GM23248 (cell line): ENCODE measurements at regions not wholly inside any gene's neighbourhood (a gene's known extent, or its start where the extent isn't known, plus 50 kb on each side); places are given as distances from the start of the nearest gene placed in this dataset.
A peak's percentile ranks its signal among the peaks of the same experiment; 100 is the strongest.

ENCODE experiments used
- DNase-seq: peaks from one replicate; pipeline ENCODE4 v3.0.0-alpha.2; 2015
- H2AFZ ChIP-seq: fragments of 200-600 bp; sonication (generic); 2 replicates; pipeline ENCODE4 v1.6.1; 2016; ENCODE audit warnings: antibody characterized with exemption
- H3F3A ChIP-seq: fragments of 200-600 bp; sonication (generic); 2 replicates; pipeline ENCODE4 v1.6.1; 2016; ENCODE audit warnings: mild to moderate bottlenecking, antibody characterized with exemption, mixed run types; ENCODE audit not compliant: insufficient read depth
- H3K27ac ChIP-seq: fragments of 200-600 bp; sonication (generic); 2 replicates; pipeline ENCODE4 v1.5.1; 2016; ENCODE audit warnings: mild to moderate bottlenecking
- H3K27me3 ChIP-seq: fragments of 200-600 bp; sonication (generic); replicated peaks from 2 replicates; pipeline ENCODE4 v1.6.1; 2016; ENCODE audit warnings: mild to moderate bottlenecking; ENCODE audit not compliant: insufficient read depth
- H3K36me3 ChIP-seq: fragments of 200-600 bp; sonication (generic); 2 replicates; pipeline ENCODE4 v1.6.1; 2016; ENCODE audit warnings: low read depth, mild to moderate bottlenecking
- H3K4me1 ChIP-seq: fragments of 200-600 bp; sonication (generic); 2 replicates; pipeline ENCODE4 v1.6.1; 2016; ENCODE audit warnings: mild to moderate bottlenecking; ENCODE audit not compliant: insufficient read depth
- H3K4me2 ChIP-seq: fragments of 200-600 bp; sonication (generic); one replicate; pipeline ENCODE4 v1.6.1; 2016; ENCODE audit warnings: mild to moderate bottlenecking; ENCODE audit not compliant: unreplicated experiment
- H3K4me3 ChIP-seq: fragments of 200-600 bp; sonication (generic); 2 replicates; pipeline ENCODE4 v1.5.1; 2016; ENCODE audit warnings: mild to moderate bottlenecking
- H3K79me2 ChIP-seq: fragments of 200-600 bp; sonication (generic); 2 replicates; pipeline ENCODE4 v1.6.1; 2016; ENCODE audit warnings: mild to moderate bottlenecking; ENCODE audit not compliant: insufficient read depth
- H3K9ac ChIP-seq: fragments of 200-600 bp; sonication (generic); 2 replicates; pipeline ENCODE4 v1.6.1; 2016; ENCODE audit warnings: mild to moderate bottlenecking
- H3K9me2 ChIP-seq: fragments of 200-600 bp; sonication (generic); 2 replicates; pipeline ENCODE4 v1.6.1; 2016; ENCODE audit warnings: mixed run types, mild to moderate bottlenecking, moderate library complexity; ENCODE audit not compliant: insufficient read depth
- H3K9me3 ChIP-seq: fragments of 200-600 bp; sonication (generic); one replicate; pipeline ENCODE4 v1.6.1; 2017; ENCODE audit warnings: low read depth
- H4K20me1 ChIP-seq: fragments of 200-600 bp; sonication (generic); 2 replicates; pipeline ENCODE4 v1.6.0; 2016; ENCODE audit not compliant: insufficient read depth
- EZH2 ChIP-seq: fragments of 200-600 bp; sonication (generic); IDR thresholded peaks from 2 replicates; pipeline ENCODE4 v1.6.1; 2018; ENCODE audit warnings: antibody characterized with exemption, mild to moderate bottlenecking; ENCODE audit not compliant: insufficient read depth, poor library complexity, severe bottlenecking
- EZH2phosphoT487 ChIP-seq: fragments of 200-600 bp; sonication (generic); IDR thresholded peaks from 2 replicates; pipeline ENCODE4 v1.6.1; 2018; ENCODE audit warnings: antibody characterized with exemption, moderate library complexity, mild to moderate bottlenecking, low read depth; ENCODE audit not compliant: insufficient read depth
- WGBS, 2 experiments: methylation state at CpG; one replicate each; pipeline ENCODE4 v1.1.6; 2015 to 2017; ENCODE audit warnings: low lambda C conversion rate in 2 of 2, low coverage in 1 of 2; ENCODE audit errors: missing lambda C conversion rate in 2 of 2; 5-methylcytosine and 5-hydroxymethylcytosine counted together
- in situ Hi-C: fragments of 300-500 bp; cut with MboI; formaldehyde crosslinking; loops from 2 replicates; pipeline ENCODE4 v1.15.0; 2020

DNA sequence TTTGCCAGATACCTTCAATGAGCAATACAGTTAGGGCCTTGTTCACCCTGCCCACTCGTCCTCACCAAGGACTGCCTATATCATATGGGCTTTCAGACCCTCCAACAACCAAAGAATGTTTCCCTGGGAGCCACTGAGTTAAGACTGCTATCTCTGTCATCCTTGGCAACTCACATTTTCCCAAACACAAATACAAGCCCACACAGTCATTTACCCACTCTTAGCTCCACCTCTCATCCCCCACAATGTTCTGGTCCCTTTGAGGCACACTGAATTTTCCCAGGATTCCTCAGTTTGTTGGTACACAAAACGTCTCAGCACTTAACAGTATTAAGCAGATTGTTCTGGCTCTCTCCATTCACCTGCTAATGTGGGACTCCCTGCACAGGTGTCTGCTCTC, 204.6 kb downstream of the TLE3 start:
- Histone ChIP-seq H3K4me3 (no peak overlapping the region), H3K79me2 (no peaks in the 10 kb centered on the region), H2AFZ (no peak overlapping the region), H3K27ac (no peak overlapping the region), H4K20me1 (no peaks in the 10 kb centered on the region), H3K4me1 (peaks cover 3% of the 10 kb centered on the region; the same call in 1 of the 2 replicates), H3K27me3 (peaks cover 78% of the 10 kb centered on the region), H3K9me3 (no peaks in the 10 kb centered on the region), H3F3A (no peaks in the 10 kb centered on the region), H3K4me2 (no peak overlapping the region), H3K9ac (no peak overlapping the region), H3K36me3 (no peaks in the 10 kb centered on the region), H3K9me2 (no peaks in the 10 kb centered on the region)
- in situ Hi-C loops = no loop called here
- 23 to 25% methylated on average over 2 of the region's 2 CpGs for WGBS, 2 experiments
- no peak for DNase-seq
- TF ChIP-seq EZH2phosphoT487 (no peak), EZH2 (no peak)

DNA sequence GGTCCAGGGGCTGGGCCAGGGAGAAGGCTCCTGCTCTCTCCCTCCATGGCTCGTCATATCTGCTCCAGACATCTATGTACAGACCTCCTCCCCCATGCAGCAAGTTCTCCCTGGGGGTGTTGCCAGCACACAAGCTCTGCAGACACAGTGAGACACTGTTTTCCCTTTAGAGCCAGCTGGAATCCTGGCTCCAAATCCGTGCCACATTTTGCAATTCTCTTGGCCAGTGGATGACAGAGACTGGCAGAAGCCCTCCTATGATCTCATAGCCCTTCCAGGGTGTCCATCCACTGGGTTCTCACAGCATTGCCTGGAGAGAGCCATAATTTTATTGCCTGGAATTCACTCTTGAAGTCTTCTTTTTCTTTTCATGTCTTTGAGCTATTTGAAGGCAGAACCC, 203.9 kb downstream of the TLE3 start:
- no peaks in the 10 kb centered on the region for H3K9me2 ChIP-seq
- WGBS, 2 experiments = 0% methylated on average over 2 of the region's 2 CpGs
- no peak for TF ChIP-seq EZH2phosphoT487
- TF ChIP-seq EZH2 = no peak
- H3K36me3 ChIP-seq = no peaks in the 10 kb centered on the region
- H3F3A ChIP-seq = no peaks in the 10 kb centered on the region
- no peaks in the 10 kb centered on the region for H3K79me2 ChIP-seq
- in situ Hi-C loops = no loop called here
- H3K27ac ChIP-seq = no peak overlapping the region
- no peaks in the 10 kb centered on the region for H4K20me1 ChIP-seq
- no peak overlapping the region for H2AFZ ChIP-seq
- no peak overlapping the region for H3K4me3 ChIP-seq
- H3K4me1 ChIP-seq = peaks cover 3% of the 10 kb centered on the region; the same call in 1 of the 2 replicates
- no peak overlapping the region for H3K4me2 ChIP-seq
- no peak overlapping the region for H3K9ac ChIP-seq
- no peaks in the 10 kb centered on the region for H3K9me3 ChIP-seq
- peaks cover 75% of the 10 kb centered on the region for H3K27me3 ChIP-seq
- peak; percentile 83 for DNase-seq

- no peak for DNase-seq
- peaks cover 64% of the 10 kb centered on the region for H3K27me3 ChIP-seq
- WGBS, 2 experiments = 11 to 21% methylated on average over 2 of the region's 2 CpGs
- no peaks in the 10 kb centered on the region for H3F3A ChIP-seq
- H3K4me3 ChIP-seq = no peak overlapping the region
- no peaks in the 10 kb centered on the region for H3K9me2 ChIP-seq
- H3K36me3 ChIP-seq = no peaks in the 10 kb centered on the region
- no peaks in the 10 kb centered on the region for H4K20me1 ChIP-seq
- H3K9ac ChIP-seq = no peak overlapping the region
- peaks cover 3% of the 10 kb centered on the region; the same call in 1 of the 2 replicates for H3K4me1 ChIP-seq
- H3K9me3 ChIP-seq = no peaks in the 10 kb centered on the region
- H3K79me2 ChIP-seq = no peaks in the 10 kb centered on the region
- no peak overlapping the region for H3K4me2 ChIP-seq
- in situ Hi-C loops = no loop called here
- no peak overlapping the region for H2AFZ ChIP-seq
- no peak for TF ChIP-seq EZH2
- TF ChIP-seq EZH2phosphoT487 = no peak
- no peak overlapping the region for H3K27ac ChIP-seq
Measured at GRCh38 chr15:69895202-69895601, 202.5 kb downstream of the TLE3 start.

- Histone ChIP-seq H4K20me1 (no peaks in the 10 kb centered on the region), H3K4me2 (no peak overlapping the region), H3K79me2 (no peaks in the 10 kb centered on the region), H2AFZ (no peak overlapping the region), H3K9me2 (no peaks in the 10 kb centered on the region), H3K4me3 (no peak overlapping the region), H3F3A (no peaks in the 10 kb centered on the region), H3K4me1 (peaks cover 3% of the 10 kb centered on the region; the same call in 1 of the 2 replicates), H3K36me3 (no peaks in the 10 kb centered on the region), H3K27me3 (peaks cover 55% of the 10 kb centered on the region), H3K9me3 (no peaks in the 10 kb centered on the region), H3K9ac (no peak overlapping the region), H3K27ac (no peak overlapping the region)
- DNase-seq = no peak
- TF ChIP-seq EZH2phosphoT487 (no peak), EZH2 (no peak)
- in situ Hi-C loops = no loop called here
Measured at GRCh38 chr15:69896606-69897005, 201.1 kb downstream of the TLE3 start.

DNA sequence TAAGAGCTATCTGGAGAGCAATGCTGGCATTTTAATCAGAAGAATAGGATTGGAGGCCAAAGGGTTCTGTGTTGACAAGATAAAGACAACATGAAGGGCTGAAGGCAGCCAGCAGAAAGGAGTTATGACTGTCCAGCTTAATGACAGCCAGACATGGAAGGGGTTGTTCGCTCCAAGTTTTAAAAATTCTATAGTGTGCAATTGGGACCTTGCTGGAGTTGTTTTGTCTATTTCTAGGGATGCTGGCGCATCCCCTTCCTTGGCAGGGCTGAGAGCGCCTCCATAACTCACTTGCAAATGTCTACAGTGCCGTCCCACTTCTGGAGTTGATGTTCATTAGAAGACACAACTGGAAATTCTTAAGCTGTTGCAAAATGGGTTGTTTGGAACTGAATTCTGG, 200.7 kb downstream of the TLE3 start:
- Histone ChIP-seq H3F3A (no peaks in the 10 kb centered on the region), H3K9me3 (no peaks in the 10 kb centered on the region), H3K4me2 (no peak overlapping the region), H3K4me1 (peaks cover 3% of the 10 kb centered on the region; the same call in 1 of the 2 replicates), H2AFZ (no peak overlapping the region), H3K9me2 (no peaks in the 10 kb centered on the region), H3K9ac (no peak overlapping the region), H3K27ac (no peak overlapping the region), H3K27me3 (peaks cover 51% of the 10 kb centered on the region), H3K36me3 (no peaks in the 10 kb centered on the region), H3K4me3 (no peak overlapping the region), H4K20me1 (no peaks in the 10 kb centered on the region), H3K79me2 (no peaks in the 10 kb centered on the region)
- in situ Hi-C loops = no loop called here
- no peak for TF ChIP-seq EZH2
- no peak for TF ChIP-seq EZH2phosphoT487
- DNase-seq = no peak
- 5 to 6% methylated on average over 4 of the region's 4 CpGs for WGBS, 2 experiments
